Astrocyte of the hippocampus (primary cell): ENCODE measurements at regions not wholly inside any gene's neighbourhood (a gene's known extent, or its start where the extent isn't known, plus 50 kb on each side); places are given as distances from the start of the nearest gene placed in this dataset.

Experiments used
- DNase-seq: peaks from one replicate; pipeline ENCODE4 v3.0.0; 2011; ENCODE audit warnings: low read depth, low spot score

- DNase-seq, result no peak
Measured at GRCh38 chr6:66964216-66964615, 1257.2 kb upstream of the EYS start.

- DNase-seq, result no peak
Measured at GRCh38 chr6:66962082-66962481, 1255.1 kb upstream of the EYS start.

GRCh38 chr6:66961191-66961590 lies 1254.2 kb upstream of the EYS start:
- no peak for DNase-seq

- DNase-seq, result no peak
Measured at GRCh38 chr6:66949191-66949661, 1242.2 kb upstream of the EYS start.

- DNase-seq, result peak; percentile 51
Measured at GRCh38 chr6:66948106-66948505, 1241.1 kb upstream of the EYS start.

- DNase-seq, result no peak
Measured at GRCh38 chr6:66940003-66940402, 1233.0 kb upstream of the EYS start.

- DNase-seq, result no peak
Measured at GRCh38 chr6:66937180-66937579, 1230.2 kb upstream of the EYS start.

- no peak for DNase-seq
Measured at GRCh38 chr6:66935612-66936011, 1228.6 kb upstream of the EYS start.

GRCh38 chr6:66931787-66932186 lies 1224.8 kb upstream of the EYS start:
- DNase-seq, result no peak

- DNase-seq, result peak; percentile 9
Measured at GRCh38 chr6:66930559-66931290, 1223.7 kb upstream of the EYS start.

GRCh38 chr6:66926060-66926459 lies 1219.0 kb upstream of the EYS start:
- DNase-seq, result no peak

GRCh38 chr6:66913657-66914056 lies 1206.6 kb upstream of the EYS start:
- DNase-seq, result no peak

GRCh38 chr6:66902457-66902856 lies 1195.4 kb upstream of the EYS start:
- no peak for DNase-seq

GRCh38 chr6:66900133-66901083 lies 1193.4 kb upstream of the EYS start:
- peak; percentile 79 for DNase-seq

- DNase-seq, result peak; percentile 47
Measured at GRCh38 chr6:66897576-66897975, 1190.5 kb upstream of the EYS start.

GRCh38 chr6:66896415-66896814 lies 1189.4 kb upstream of the EYS start:
- DNase-seq, result peak; percentile 62

- DNase-seq, result no peak
Measured at GRCh38 chr6:66883453-66883852, 1176.4 kb upstream of the EYS start.

GRCh38 chr6:66866801-66867200 lies 1159.8 kb upstream of the EYS start:
- DNase-seq, result no peak

GRCh38 chr6:66865771-66866170 lies 1158.7 kb upstream of the EYS start:
- peak; percentile 28 for DNase-seq

- no peak for DNase-seq
Measured at GRCh38 chr6:66861007-66861541, 1154.0 kb upstream of the EYS start.

GRCh38 chr6:66860328-66860727 lies 1153.3 kb upstream of the EYS start:
- no peak for DNase-seq

- no peak for DNase-seq
Measured at GRCh38 chr6:66858196-66858595, 1151.2 kb upstream of the EYS start.
